HCT116 (cell line): ENCODE measurements at regions not wholly inside any gene's neighbourhood (a gene's known extent, or its start where the extent isn't known, plus 50 kb on each side); places are given as distances from the start of the nearest gene placed in this dataset.

ENCODE experiments used
- FOSL1 ChIP-seq: IDR thresholded peaks from 2 replicates; pipeline ENCODE4 v1.6.1; 2012; ENCODE audit warnings: low read depth
- POLR2AphosphoS5 ChIP-seq: IDR thresholded peaks from 2 replicates; pipeline ENCODE4 v1.6.1; 2011; ENCODE audit warnings: mild to moderate bottlenecking, low read depth, low read length, moderate library complexity
- TF ChIP-seq, protein P1 (sequence below), 3 experiments: fragments of 200-600 bp in 1 of 3; sonication (generic) in 1 of 3; IDR thresholded peaks in 2 of 3; conservative IDR thresholded peaks in 1 of 3; 2 replicates each; pipeline ENCODE4 v1.5.1; 2012 to 2017; ENCODE audit warnings: low read depth in 2 of 3, low read length in 2 of 3, antibody characterized with exemption in 1 of 3, borderline replicate concordance in 1 of 3, control low read depth in 1 of 3, mild to moderate bottlenecking in 1 of 3, mixed read lengths in 1 of 3, mixed run types in 1 of 3, moderate library complexity in 1 of 3; ENCODE audit not compliant: insufficient read depth in 1 of 3

DNA sequence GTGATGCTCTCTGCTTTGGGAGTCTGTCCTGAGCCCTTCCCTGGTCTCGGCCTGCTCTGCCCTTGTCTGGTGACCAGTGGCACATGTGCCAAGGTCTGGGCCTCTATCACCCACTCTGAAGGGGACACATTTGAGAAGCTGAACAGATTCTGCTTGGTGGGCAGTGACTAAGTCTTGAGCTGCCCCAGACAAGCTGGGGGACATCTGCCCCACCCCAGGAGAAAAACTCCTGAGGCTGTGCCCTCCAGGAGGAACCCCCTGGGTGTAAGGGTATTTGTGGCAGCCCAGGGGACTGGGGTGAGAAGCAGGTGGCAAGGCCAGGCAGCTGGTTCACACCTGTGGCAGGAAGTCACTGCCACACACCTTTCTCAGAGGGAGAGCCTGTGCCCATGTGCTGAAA lies 342.1 kb downstream of the DYSF start:
- TF ChIP-seq, protein P1, sequence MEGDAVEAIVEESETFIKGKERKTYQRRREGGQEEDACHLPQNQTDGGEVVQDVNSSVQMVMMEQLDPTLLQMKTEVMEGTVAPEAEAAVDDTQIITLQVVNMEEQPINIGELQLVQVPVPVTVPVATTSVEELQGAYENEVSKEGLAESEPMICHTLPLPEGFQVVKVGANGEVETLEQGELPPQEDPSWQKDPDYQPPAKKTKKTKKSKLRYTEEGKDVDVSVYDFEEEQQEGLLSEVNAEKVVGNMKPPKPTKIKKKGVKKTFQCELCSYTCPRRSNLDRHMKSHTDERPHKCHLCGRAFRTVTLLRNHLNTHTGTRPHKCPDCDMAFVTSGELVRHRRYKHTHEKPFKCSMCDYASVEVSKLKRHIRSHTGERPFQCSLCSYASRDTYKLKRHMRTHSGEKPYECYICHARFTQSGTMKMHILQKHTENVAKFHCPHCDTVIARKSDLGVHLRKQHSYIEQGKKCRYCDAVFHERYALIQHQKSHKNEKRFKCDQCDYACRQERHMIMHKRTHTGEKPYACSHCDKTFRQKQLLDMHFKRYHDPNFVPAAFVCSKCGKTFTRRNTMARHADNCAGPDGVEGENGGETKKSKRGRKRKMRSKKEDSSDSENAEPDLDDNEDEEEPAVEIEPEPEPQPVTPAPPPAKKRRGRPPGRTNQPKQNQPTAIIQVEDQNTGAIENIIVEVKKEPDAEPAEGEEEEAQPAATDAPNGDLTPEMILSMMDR (IDR thresholded peaks at IDR 0.05 in 2 of 3, conservative IDR thresholded peaks at IDR 0.05 in 1 of 3; ENCODE audit: borderline replicate concordance in 1 of 3, insufficient read depth in 1 of 3, low read depth in 2 of 3, low read length in 2 of 3): no peak
- TF ChIP-seq POLR2AphosphoS5 (no peak), FOSL1 (no peak)
